ENCODE measurements at regions not wholly inside any gene's neighbourhood (a gene's known extent, or its start where the extent isn't known, plus 50 kb on each side); places are given as distances from the start of the nearest gene placed in this dataset.

DNA sequence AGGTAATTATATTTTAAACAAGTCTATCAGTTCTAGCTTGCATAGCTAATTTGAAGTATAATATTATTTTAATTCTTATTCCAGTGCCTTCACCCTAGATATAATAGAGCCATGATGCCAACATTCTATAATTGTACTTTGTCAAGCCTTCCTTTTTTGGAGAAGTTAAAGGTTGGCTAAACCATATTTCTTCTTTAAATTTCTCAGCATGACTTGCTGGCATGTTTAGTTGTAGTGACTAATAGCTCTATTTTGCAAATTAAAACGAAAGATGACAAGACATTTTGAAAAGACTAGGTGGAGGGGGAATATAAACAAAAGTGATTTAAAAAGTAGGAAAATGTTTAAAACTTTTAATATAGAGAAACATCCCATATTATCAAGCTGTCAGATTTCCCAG, 400.7 kb downstream of the PSAT1 start:
- TF ChIP-seq, protein P1, sequence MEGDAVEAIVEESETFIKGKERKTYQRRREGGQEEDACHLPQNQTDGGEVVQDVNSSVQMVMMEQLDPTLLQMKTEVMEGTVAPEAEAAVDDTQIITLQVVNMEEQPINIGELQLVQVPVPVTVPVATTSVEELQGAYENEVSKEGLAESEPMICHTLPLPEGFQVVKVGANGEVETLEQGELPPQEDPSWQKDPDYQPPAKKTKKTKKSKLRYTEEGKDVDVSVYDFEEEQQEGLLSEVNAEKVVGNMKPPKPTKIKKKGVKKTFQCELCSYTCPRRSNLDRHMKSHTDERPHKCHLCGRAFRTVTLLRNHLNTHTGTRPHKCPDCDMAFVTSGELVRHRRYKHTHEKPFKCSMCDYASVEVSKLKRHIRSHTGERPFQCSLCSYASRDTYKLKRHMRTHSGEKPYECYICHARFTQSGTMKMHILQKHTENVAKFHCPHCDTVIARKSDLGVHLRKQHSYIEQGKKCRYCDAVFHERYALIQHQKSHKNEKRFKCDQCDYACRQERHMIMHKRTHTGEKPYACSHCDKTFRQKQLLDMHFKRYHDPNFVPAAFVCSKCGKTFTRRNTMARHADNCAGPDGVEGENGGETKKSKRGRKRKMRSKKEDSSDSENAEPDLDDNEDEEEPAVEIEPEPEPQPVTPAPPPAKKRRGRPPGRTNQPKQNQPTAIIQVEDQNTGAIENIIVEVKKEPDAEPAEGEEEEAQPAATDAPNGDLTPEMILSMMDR (IDR thresholded peaks at IDR 0.05) = no peak
- TF ChIP-seq ZFX (IDR thresholded peaks at IDR 0.05; ENCODE audit: borderline replicate concordance) = no peak

Data from 22Rv1 (cell line).